ENCODE measurements at regions not wholly inside any gene's neighbourhood (a gene's known extent, or its start where the extent isn't known, plus 50 kb on each side); places are given as distances from the start of the nearest gene placed in this dataset.

DNA sequence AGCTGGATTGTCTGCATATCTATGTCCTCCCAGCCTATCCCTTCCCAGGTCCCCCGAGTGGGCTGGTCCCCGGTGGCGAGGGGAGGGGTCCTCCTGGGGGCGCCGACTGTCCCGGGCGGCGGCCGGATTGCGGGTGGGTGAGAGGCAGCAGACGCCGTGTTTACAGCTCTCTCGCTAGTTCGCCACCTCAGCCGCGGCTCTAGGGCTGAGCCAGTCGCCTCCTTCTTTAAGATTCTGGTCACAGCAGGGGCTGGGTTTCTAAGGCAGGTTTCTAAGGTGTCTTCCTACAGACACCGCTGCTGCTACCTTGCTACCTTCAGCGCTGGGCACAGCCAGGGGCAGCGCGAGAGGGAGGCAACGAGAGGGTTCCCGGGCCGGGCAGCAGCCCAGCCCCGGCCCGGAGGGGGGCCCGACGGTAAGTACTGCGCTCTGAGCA is 57.2 kb downstream of the FRMPD3 start:
- H4K20me1 ChIP-seq (ENCODE audit: low read length), result no peaks in the 10 kb centered on the region
- H3K9me2 ChIP-seq (replicated peaks; ENCODE audit: low read length), result no peaks in the 10 kb centered on the region
- BruUV-seq (replicated peaks), result no TSS peak
- H2AFZ ChIP-seq (ENCODE audit: low read length), result no peak overlapping the region
- H3K9me3 ChIP-seq (ENCODE audit: low read length), result no peaks in the 10 kb centered on the region
- CTCF ChIA-PET, result no interaction called here
- TF ChIP-seq, protein P1, sequence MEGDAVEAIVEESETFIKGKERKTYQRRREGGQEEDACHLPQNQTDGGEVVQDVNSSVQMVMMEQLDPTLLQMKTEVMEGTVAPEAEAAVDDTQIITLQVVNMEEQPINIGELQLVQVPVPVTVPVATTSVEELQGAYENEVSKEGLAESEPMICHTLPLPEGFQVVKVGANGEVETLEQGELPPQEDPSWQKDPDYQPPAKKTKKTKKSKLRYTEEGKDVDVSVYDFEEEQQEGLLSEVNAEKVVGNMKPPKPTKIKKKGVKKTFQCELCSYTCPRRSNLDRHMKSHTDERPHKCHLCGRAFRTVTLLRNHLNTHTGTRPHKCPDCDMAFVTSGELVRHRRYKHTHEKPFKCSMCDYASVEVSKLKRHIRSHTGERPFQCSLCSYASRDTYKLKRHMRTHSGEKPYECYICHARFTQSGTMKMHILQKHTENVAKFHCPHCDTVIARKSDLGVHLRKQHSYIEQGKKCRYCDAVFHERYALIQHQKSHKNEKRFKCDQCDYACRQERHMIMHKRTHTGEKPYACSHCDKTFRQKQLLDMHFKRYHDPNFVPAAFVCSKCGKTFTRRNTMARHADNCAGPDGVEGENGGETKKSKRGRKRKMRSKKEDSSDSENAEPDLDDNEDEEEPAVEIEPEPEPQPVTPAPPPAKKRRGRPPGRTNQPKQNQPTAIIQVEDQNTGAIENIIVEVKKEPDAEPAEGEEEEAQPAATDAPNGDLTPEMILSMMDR (conservative IDR thresholded peaks at IDR 0.05; ENCODE audit: low read depth, low read length), result no peak
- TF ChIP-seq EZH2phosphoT487 (IDR thresholded peaks at IDR 0.05; ENCODE audit: borderline replicate concordance, low read length) (no peak), EZH2 (IDR thresholded peaks at IDR 0.05; ENCODE audit: low read length, unreplicated experiment) (no peak)
- H3K4me1 ChIP-seq (ENCODE audit: insufficient read depth, low read length), result peaks cover 14% of the 10 kb centered on the region; the same call in 1 of the 2 replicates
- H3K36me3 ChIP-seq (ENCODE audit: low read depth, low read length), result no peaks in the 10 kb centered on the region
- ATAC-seq, result no peak
- intact Hi-C loops (cut with micrococcal nuclease), result no loop called here
- no peak for DNase-seq
- POLR2A ChIA-PET (ENCODE audit: unreplicated experiment), result no interaction called here
- no peaks in the 10 kb centered on the region for H3K79me2 ChIP-seq (ENCODE audit: low read length)
- no peaks in the 10 kb centered on the region for H3F3A ChIP-seq (ENCODE audit: low read length, unreplicated experiment)
- H3K4me2 ChIP-seq (ENCODE audit: low read length), result no peak overlapping the region
- H3K9ac ChIP-seq (ENCODE audit: low read length), result no peak overlapping the region
- no peak overlapping the region for H3K27ac ChIP-seq (ENCODE audit: low read length)
- no peak overlapping the region for H3K4me3 ChIP-seq (ENCODE audit: low read length)
- no peaks in the 10 kb centered on the region for H3K27me3 ChIP-seq (ENCODE audit: low read length)

DNA sequence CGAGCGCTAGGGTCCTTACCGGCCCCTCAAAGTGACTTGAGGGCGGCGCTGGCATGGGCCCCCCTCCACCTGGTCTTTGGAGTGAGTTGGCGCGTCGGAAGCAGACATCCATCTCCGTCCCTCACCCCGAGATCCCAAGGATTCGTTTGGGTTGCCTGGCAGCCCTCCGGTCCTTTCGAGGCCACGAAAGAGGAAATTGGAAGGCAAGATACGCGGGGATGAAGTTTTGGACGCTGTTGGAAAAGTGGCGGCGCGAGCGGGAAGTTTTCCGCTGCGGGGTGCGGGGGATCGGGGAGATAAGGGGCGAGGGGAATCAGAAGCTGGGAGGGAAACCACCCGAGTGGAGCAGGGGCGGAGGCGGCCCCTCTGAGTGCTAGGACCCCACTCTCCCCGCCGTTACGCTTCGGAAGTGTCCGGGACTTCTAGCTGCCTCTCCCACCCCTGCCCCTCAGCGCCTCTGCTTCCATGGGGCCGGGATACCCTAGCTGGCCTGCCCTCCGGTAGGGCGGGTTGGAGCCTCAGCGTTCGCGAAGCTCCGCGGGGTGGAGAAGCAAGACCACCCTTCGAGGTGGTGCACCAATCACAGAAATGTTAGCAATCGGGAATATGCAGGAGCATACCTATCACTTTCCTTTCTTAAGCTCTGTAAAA is 57.8 kb downstream of the FRMPD3 start:
- no peak overlapping the region for H3K27ac ChIP-seq (ENCODE audit: low read length)
- no peak overlapping the region for H3K4me2 ChIP-seq (ENCODE audit: low read length)
- no TSS peak for BruUV-seq (replicated peaks)

DNA sequence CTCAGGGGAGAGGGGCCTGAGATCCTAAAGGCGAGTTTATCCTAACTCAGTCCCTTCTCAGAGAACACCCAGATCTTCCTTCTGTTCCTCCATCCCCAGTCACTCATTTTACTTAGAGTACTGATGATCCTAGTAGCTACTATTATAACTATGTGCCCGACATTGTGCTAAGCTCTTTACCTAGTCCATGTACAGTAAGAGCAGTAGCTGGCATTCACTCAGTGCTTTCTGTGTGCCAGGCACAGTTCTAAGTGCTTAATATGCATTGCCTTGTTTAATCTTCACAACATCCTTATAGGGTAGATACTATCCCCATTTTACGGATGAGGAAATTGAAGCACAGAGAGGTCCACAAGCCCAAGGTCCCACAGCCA is 58.3 kb downstream of the FRMPD3 start:
- Histone ChIP-seq H3K9me2 (replicated peaks; ENCODE audit: low read length) (no peaks in the 10 kb centered on the region), H3K4me2 (ENCODE audit: low read length) (no peak overlapping the region), H3K4me3 (ENCODE audit: low read length) (no peak overlapping the region), H3K4me1 (ENCODE audit: insufficient read depth, low read length) (peaks cover 14% of the 10 kb centered on the region; the same call in 1 of the 2 replicates), H2AFZ (ENCODE audit: low read length) (no peak overlapping the region), H3K9ac (ENCODE audit: low read length) (no peak overlapping the region), H4K20me1 (ENCODE audit: low read length) (no peaks in the 10 kb centered on the region), H3K36me3 (ENCODE audit: low read depth, low read length) (no peaks in the 10 kb centered on the region), H3K79me2 (ENCODE audit: low read length) (no peaks in the 10 kb centered on the region), H3K9me3 (ENCODE audit: low read length) (no peaks in the 10 kb centered on the region), H3K27ac (ENCODE audit: low read length) (no peak overlapping the region), H3F3A (ENCODE audit: low read length, unreplicated experiment) (no peaks in the 10 kb centered on the region), H3K27me3 (ENCODE audit: low read length) (no peaks in the 10 kb centered on the region)
- ATAC-seq (no peak), DNase-seq (no peak)
- ChIA-PET CTCF (no interaction called here), POLR2A (ENCODE audit: unreplicated experiment) (no interaction called here)
- BruUV-seq (replicated peaks), result no TSS peak
- intact Hi-C loops (cut with micrococcal nuclease), result no loop called here
- TF ChIP-seq, protein P1 (conservative IDR thresholded peaks at IDR 0.05; ENCODE audit: low read depth, low read length), result no peak
- TF ChIP-seq EZH2phosphoT487 (IDR thresholded peaks at IDR 0.05; ENCODE audit: borderline replicate concordance, low read length) (no peak), EZH2 (IDR thresholded peaks at IDR 0.05; ENCODE audit: low read length, unreplicated experiment) (no peak)

More for the DNA sequence above, 57.8 kb downstream of the FRMPD3 start:
- Histone ChIP-seq H3K36me3 (ENCODE audit: low read depth, low read length) (no peaks in the 10 kb centered on the region), H3K9me3 (ENCODE audit: low read length) (no peaks in the 10 kb centered on the region), H4K20me1 (ENCODE audit: low read length) (no peaks in the 10 kb centered on the region), H3K9me2 (replicated peaks; ENCODE audit: low read length) (no peaks in the 10 kb centered on the region), H3K4me1 (ENCODE audit: insufficient read depth, low read length) (peaks cover 14% of the 10 kb centered on the region; the same call in 1 of the 2 replicates), H3K27me3 (ENCODE audit: low read length) (no peaks in the 10 kb centered on the region), H3F3A (ENCODE audit: low read length, unreplicated experiment) (no peaks in the 10 kb centered on the region), H2AFZ (ENCODE audit: low read length) (no peak overlapping the region), H3K79me2 (ENCODE audit: low read length) (no peaks in the 10 kb centered on the region), H3K9ac (ENCODE audit: low read length) (no peak overlapping the region), H3K4me3 (ENCODE audit: low read length) (no peak overlapping the region)
- ChIA-PET CTCF (no interaction called here), POLR2A (ENCODE audit: unreplicated experiment) (no interaction called here)
- TF ChIP-seq EZH2 (IDR thresholded peaks at IDR 0.05; ENCODE audit: low read length, unreplicated experiment), result no peak
- TF ChIP-seq, protein P1 (conservative IDR thresholded peaks at IDR 0.05; ENCODE audit: low read depth, low read length), result no peak
- TF ChIP-seq EZH2phosphoT487 (IDR thresholded peaks at IDR 0.05; ENCODE audit: borderline replicate concordance, low read length), result no peak
- ATAC-seq (no peak), DNase-seq (no peak)
- intact Hi-C loops (cut with micrococcal nuclease), result no loop called here
